ENCODE measurements at regions not wholly inside any gene's neighbourhood (a gene's known extent, or its start where the extent isn't known, plus 50 kb on each side); places are given as distances from the start of the nearest gene placed in this dataset.

DNA sequence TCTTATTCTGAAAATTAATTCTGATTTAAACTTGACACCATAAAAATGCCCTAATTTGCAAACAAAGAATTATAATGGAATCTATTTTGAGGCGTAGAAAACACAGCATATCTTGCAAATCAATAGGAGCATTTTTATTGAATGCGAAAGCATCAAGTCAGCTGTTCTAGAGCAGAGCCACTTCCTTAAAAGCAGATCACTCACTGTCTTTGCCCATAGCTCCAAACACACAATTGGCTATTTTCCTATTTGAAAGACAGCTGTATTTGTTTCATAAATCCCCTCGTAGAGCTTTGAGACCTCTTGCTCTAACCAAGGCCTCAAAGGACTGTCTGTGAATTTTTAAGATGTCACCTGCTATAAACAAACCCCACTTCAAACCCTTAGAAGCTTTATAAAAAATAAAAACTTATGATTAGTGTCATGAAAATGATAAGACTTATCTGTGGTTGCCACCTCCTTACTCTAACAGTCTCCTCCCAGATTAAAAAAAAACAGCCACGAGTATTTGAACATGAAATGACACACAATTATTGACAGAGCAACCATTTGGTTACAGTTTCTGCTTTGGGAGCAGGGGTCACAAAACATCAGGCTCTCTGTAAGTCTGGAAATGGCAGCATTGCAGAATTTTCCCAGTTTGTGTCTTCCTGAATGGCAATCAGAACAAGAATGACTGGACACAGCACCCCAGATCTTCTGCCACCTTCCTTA is 75.6 kb upstream of the RASEF start:
- no peak for DNase-seq (ENCODE audit: extremely low spot score, unreplicated experiment)
- no peaks in the 10 kb centered on the region for H3K4me1 Mint-ChIP-seq (ENCODE audit: unreplicated experiment)
- no peak overlapping the region for H3K4me3 Mint-ChIP-seq
- H3K9me3 Mint-ChIP-seq: no peaks in the 10 kb centered on the region
- no peak overlapping the region for H3K27ac Mint-ChIP-seq
- TF ChIP-seq, protein P1, sequence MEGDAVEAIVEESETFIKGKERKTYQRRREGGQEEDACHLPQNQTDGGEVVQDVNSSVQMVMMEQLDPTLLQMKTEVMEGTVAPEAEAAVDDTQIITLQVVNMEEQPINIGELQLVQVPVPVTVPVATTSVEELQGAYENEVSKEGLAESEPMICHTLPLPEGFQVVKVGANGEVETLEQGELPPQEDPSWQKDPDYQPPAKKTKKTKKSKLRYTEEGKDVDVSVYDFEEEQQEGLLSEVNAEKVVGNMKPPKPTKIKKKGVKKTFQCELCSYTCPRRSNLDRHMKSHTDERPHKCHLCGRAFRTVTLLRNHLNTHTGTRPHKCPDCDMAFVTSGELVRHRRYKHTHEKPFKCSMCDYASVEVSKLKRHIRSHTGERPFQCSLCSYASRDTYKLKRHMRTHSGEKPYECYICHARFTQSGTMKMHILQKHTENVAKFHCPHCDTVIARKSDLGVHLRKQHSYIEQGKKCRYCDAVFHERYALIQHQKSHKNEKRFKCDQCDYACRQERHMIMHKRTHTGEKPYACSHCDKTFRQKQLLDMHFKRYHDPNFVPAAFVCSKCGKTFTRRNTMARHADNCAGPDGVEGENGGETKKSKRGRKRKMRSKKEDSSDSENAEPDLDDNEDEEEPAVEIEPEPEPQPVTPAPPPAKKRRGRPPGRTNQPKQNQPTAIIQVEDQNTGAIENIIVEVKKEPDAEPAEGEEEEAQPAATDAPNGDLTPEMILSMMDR (conservative IDR thresholded peaks at IDR 0.05): no peak
- no peaks in the 10 kb centered on the region for H3K36me3 Mint-ChIP-seq
- H3K27me3 Mint-ChIP-seq: no peaks in the 10 kb centered on the region

DNA sequence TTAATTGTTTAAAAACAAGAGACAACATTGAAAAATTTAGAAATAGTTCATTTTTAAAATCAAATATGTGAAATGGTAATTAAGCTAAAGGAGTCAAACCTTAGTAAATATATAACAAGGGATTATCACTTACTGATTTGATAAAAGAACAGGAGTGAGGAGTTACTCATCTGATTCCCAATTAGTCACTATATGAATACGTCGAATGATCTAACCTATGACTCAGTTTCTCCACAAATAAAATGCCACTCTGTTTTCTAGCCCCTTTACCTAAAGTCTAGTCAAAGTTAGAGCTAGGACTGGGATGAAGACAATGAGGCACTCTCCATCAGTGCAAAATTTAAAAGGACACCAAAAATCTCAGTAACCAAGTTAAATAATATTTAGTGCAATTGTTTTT is 70.4 kb upstream of the RASEF start:
- TF ChIP-seq, protein P1 (conservative IDR thresholded peaks at IDR 0.05): no peak
- no peaks in the 10 kb centered on the region for H3K27me3 Mint-ChIP-seq
- H3K27ac Mint-ChIP-seq: no peak overlapping the region
- no peaks in the 10 kb centered on the region for H3K36me3 Mint-ChIP-seq
- H3K4me3 Mint-ChIP-seq: no peak overlapping the region
- H3K9me3 Mint-ChIP-seq: peaks cover 4% of the 10 kb centered on the region
- DNase-seq (ENCODE audit: extremely low spot score, unreplicated experiment): no peak
- no peaks in the 10 kb centered on the region for H3K4me1 Mint-ChIP-seq (ENCODE audit: unreplicated experiment)

DNA sequence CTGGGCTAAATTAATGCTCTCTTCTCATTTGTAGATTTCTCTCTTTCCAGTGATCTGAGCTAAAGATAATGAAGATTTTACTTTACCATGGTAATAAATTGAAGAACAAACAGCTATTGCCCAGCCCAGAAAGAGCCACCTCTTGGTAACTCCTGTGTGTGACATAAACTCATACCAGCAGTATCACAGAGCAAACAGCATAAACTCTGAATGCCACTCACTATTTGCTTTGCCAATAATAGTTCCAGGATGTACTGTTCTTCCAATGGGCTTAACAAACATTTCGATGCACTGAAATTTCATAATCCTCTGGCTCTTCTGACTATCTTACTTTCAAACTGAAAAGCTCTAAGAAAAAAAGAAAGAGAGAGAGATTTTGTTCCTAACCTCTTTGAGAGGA is 69.8 kb upstream of the RASEF start:
- Mint-ChIP-seq H3K36me3 (no peaks in the 10 kb centered on the region), H3K27me3 (no peaks in the 10 kb centered on the region), H3K4me1 (ENCODE audit: unreplicated experiment) (no peaks in the 10 kb centered on the region), H3K27ac (no peak overlapping the region), H3K4me3 (no peak overlapping the region), H3K9me3 (peaks cover 4% of the 10 kb centered on the region)
- TF ChIP-seq, protein P1 (conservative IDR thresholded peaks at IDR 0.05): no peak
- DNase-seq (ENCODE audit: extremely low spot score, unreplicated experiment): no peak

DNA sequence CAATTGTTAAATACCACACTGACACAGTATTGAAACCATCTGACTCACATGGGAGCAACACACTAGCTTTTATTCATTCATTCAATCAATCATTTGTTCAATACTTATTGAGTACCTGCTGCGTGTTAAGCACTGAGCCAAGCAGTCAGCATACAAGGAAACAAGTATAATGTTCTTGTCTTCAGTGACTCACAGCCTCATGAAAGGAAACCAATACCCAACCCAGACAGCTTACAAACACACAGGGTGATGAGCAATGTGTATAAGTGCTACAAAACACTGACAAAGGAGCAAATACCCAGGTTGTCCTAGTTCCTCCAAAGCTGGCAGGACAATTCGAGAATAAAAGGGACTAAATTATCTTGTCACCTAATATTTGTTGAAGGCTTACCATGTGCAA is 67.6 kb upstream of the RASEF start:
- no peak overlapping the region for H3K4me3 Mint-ChIP-seq
- DNase-seq (ENCODE audit: extremely low spot score, unreplicated experiment): no peak
- no peaks in the 10 kb centered on the region for H3K27me3 Mint-ChIP-seq
- no peak overlapping the region for H3K27ac Mint-ChIP-seq
- H3K36me3 Mint-ChIP-seq: no peaks in the 10 kb centered on the region
- peaks cover 4% of the 10 kb centered on the region for H3K9me3 Mint-ChIP-seq
- no peaks in the 10 kb centered on the region for H3K4me1 Mint-ChIP-seq (ENCODE audit: unreplicated experiment)
- TF ChIP-seq, protein P1 (conservative IDR thresholded peaks at IDR 0.05): no peak

DNA sequence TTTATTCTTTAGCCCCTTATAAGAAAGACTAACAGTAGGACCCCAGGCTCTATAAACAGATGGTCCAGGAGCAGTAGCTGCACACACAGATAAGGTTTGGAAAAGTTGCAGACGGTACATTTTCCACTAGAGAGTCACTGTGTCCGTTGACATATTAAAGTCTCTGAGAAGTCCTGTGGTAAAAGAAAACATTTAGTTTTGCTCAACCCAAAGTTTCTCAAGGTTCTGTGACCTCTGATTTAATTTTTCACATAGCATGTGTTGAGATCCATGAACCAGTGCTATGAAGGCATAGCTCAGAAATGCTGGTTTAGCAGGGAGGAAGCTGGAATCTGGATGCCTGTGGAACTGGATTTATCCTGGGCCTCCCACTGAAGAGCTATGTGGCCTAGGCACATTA is 62.7 kb upstream of the RASEF start:
- no peaks in the 10 kb centered on the region for H3K36me3 Mint-ChIP-seq
- DNase-seq (ENCODE audit: extremely low spot score, unreplicated experiment): no peak
- peaks cover 4% of the 10 kb centered on the region for H3K9me3 Mint-ChIP-seq
- no peaks in the 10 kb centered on the region for H3K4me1 Mint-ChIP-seq (ENCODE audit: unreplicated experiment)
- TF ChIP-seq, protein P1 (conservative IDR thresholded peaks at IDR 0.05): no peak
- H3K27ac Mint-ChIP-seq: no peak overlapping the region
- H3K27me3 Mint-ChIP-seq: no peaks in the 10 kb centered on the region
- no peak overlapping the region for H3K4me3 Mint-ChIP-seq
